ENCODE measurements at regions not wholly inside any gene's neighbourhood (a gene's known extent, or its start where the extent isn't known, plus 50 kb on each side); places are given as distances from the start of the nearest gene placed in this dataset.

DNA sequence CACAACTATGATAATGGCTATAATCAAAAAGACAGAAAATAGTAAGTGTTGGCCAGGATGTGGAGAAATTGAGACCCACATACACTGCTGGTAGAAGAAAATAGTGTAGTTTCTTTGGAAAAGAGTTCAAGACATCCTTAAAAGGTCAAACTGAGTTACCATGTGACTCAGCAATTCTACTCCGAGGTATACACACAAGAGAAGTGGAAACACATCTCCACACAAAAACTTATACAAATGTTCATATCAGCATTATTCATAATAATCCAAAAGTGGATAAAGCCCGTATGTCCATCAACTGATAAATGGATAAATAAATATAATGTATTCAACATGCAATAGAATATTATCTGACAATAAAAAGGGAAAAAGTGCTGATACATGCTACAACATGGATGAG lies 532.2 kb downstream of the NR2F1-AS1 start:
- DNase-seq, result no peak

DNA sequence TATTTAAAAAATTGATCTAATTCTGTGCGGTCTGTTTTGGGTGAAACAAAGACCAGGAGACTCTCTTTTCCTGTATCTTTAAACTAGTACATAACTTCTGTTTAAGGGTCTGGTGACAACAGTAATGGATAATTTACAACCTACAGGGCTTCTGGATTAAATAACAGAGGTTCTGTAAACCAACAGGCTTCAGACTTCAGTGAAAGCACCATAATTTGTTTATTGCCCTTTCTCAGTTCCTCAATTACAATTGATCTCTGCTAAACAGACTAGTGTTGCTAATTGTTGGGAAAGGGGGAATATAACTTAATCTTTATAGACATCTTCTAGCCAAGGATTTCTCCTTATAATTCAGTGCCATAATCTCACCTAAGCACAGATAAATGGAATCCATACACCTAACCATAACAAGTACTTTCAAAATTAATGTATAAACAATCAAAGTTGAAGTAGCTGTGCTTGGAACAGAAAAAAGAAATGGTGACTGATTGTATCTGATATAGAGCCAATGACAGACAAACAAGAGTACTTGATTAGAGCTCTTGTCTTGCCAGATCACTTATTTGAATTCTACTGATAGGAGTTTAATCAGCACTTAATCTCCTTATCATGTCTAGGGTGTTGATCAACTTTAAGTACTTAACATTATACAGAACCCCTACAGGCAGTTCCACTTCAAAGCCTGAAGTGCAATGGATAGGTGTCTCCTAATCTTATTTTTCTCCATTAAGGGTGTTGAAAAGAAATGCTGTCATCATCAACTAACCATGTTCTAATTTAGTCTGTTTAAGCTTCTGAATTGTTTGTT lies 536.0 kb downstream of the NR2F1-AS1 start:
- DNase-seq, result no peak

DNA sequence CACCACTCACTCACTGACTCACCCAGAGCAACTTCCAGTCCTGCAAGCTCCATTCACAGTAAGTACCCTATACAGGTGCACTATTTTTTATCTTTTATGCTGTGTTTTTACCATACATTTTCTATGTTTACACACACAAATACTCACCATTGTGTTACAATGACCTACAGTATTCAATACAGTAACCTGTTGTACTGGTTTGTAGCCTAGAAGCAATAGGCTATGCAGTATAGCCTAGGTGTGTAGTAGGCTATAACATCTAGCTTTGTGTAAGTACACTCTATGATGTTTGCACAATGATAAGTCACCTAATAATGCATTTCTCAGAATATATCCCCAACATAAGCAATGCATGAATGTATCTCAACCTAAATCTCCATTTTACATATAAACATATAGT lies 541.1 kb downstream of the NR2F1-AS1 start:
- DNase-seq, result no peak

DNA sequence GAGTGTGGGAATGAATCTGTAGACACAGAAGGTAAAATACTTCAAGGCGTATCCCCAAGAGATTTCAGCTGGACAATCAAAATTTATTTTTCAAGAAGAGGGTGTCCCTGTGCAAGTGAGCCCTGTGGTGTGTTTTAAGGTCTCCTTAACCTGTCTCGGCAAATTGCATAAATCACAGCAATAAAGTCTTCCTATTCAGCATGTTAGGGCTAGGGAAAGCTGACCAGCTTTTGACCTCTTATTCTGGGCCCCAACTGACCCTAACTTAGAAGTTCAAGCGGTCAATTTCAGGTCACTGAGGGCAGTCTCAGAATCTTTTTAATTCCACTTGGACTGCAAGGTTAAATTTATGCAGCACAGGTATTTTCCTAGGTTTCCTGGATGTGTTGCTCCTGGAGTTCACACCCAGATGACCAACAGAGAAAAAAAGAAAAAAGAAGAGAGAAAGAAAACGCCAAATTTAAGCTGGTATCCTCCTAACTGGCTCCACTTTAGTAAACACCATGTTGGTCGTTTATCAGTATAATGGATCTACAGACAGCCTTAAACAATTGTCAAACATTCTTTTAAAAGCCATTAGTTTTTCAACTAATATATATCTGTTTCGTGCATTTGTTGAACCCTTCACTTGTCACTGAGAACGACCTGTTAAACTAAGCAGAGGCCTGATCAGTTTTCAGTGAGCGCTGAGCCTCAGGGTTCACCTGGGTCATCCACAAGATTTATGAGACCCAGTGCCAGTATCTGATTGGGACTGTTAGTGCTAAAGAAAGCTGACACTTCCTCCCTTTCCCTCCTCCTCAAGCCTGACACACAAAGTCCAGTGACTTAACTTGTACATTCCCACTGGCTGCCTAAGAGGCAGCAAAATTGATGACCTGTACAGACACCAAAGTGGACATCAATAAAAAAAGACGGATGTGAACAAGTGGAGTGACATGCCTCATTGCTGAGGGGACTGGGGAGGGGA lies 546.1 kb downstream of the NR2F1-AS1 start:
- DNase-seq, result no peak

DNA sequence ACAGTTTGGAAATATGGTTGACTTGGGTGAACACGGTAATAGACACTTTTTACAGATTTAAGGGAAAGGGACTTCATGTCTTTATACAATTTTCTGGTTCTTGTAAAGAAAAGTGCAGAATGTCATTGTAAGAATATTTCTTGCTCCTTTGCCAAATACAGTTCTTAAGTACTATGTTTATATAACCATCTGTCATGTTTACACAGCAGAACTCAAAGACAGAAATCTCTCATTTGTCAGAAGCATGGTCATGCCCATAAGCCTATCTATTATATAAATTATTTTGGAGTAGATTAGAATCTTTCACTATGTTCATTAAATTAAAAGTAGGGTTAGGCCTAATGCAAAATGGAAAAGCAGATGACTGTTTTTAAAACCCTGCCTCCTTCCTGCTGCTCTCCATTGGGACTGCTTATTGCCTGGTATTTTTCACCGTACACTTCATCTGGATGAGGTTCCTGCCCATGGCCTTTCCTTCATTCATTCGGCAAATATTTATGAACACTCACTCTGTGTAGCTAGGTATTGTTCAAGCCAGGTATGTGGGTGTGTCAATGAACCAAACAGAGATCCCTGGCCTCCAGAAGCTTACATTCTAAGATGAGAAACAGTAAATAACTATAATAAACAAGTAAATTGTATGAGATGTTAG lies 558.1 kb downstream of the NR2F1-AS1 start:
- DNase-seq, result no peak

DNA sequence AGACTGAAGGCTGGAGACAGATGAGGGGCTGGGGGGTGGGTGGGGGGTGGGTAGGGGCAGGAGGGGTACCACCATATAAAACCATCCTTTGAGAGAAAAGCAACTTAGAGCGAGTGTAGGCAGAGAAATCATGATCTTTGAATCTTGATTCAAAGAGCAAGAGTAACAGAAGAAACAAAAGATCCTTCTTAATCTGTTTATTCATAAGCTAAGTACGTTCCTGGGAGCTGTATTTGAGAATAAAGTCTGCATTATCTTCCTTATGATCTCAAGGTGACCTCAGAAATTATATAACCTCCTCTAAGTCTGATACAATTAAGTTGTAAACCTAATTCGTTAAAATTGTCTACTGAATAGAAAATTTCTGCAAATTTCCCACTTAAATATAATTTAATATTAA lies 558.8 kb downstream of the NR2F1-AS1 start:
- DNase-seq, result no peak

DNA sequence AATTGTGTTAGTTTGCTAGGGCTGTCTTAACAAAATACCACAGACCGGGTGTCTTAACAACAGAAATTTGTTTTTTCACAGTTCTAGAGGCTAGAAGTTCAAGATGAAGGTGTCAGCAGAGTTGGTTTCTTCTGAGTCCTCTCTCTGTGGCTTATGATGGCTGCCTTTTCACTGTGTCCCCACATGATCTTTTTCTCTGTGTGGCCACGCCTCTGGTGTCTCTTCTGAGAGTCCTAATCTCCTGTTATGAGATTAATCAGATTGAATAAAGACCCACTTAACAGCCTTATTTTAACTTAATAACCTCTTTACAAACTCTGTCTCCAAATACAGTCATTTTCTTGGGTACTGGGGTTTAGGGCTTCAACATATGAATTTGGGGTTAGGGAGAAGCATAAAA lies 561.1 kb downstream of the NR2F1-AS1 start:
- no peak for DNase-seq

DNA sequence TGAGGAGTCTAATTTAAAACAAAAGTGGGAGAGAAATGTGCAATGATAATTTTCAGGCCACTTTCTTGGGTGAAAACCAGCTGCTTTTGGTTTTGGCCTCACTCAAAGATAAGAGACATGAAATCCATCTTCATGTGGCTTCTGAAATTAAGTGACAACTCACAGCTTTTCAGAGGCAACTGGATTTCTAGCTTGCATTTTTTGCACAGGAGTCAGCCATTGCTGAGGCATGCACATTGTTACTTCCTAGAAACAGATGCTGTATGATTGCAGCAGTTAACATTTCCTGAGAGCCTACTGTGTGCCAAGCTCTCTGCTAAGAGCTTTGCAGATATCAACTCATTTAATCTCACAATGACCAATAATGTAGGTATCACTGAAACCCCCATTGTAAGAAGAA lies 562.6 kb downstream of the NR2F1-AS1 start:
- DNase-seq, result no peak

DNA sequence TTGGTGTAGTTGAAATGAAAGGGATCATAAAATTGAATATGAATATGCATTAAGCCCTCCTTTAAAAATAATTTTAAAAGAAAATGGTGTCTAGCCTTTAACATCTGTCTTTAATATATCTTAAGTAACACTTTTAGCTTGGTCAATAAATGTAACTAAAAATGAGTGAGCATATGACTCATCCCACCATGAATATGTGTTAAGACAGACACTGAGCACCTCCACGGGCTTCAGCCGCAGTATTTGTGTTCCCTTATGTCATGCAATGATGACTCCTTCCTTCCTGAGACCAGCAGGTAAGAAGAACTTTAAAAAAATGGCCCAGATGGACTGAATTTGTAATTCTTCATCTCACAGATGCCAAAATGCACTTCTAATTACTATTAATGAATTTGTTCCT lies 563.2 kb downstream of the NR2F1-AS1 start:
- no peak for DNase-seq

DNA sequence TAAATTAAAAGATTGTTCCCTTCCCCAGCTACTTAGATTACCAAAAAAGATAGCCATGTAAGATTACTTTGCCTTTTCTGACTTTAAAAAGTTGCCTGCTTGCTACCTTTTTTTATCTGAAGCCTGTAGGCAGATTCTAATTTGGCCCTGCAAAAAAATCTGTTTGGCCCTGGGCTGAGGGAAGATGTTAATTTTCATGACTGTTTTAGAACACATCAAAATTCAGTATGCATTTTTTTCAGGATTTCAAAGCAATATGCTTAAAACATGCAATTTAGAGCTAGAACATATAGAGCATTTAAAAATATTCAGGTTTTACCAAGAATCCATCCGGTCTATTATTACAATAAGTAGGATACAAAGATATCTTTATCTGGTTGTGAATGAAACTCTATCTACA lies 563.6 kb downstream of the NR2F1-AS1 start:
- no peak for DNase-seq

DNA sequence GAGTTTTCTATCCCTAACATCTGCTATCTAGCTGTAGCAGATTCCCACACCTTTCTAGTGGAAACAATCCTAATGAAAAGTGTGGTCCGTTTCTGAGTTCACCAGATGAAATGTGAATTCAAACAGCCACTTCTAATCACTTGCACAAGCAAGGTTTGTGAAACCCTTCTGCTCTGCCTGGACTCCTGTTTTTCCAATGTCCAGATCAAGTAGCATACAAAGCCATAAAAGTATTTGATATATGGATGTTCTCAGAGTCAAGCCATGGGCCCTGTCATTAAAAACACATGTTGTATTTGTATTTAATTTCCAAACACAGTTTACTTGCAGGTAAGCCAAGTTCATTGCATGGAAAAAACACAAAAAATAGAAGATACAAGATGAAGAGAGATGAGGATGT lies 570.4 kb downstream of the NR2F1-AS1 start:
- DNase-seq, result no peak

DNA sequence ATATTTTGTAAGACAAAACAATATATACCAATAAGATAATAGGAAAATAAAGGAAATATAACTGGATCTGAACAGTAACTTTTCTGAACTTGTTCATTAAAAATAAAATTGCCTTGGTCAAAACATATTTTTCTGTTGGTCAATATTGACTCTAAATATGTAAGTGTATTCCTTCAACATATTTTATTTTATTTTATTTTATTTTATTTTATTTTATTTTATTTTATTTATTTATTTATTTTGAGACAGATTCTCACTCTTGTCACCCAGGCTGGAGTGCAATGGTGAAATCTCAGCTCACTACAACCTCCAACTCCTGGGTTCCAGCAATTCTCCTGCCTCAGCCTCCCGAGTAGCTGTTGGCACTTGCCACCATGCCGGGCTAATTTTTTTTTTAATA lies 571.0 kb downstream of the NR2F1-AS1 start:
- no peak for DNase-seq

DNA sequence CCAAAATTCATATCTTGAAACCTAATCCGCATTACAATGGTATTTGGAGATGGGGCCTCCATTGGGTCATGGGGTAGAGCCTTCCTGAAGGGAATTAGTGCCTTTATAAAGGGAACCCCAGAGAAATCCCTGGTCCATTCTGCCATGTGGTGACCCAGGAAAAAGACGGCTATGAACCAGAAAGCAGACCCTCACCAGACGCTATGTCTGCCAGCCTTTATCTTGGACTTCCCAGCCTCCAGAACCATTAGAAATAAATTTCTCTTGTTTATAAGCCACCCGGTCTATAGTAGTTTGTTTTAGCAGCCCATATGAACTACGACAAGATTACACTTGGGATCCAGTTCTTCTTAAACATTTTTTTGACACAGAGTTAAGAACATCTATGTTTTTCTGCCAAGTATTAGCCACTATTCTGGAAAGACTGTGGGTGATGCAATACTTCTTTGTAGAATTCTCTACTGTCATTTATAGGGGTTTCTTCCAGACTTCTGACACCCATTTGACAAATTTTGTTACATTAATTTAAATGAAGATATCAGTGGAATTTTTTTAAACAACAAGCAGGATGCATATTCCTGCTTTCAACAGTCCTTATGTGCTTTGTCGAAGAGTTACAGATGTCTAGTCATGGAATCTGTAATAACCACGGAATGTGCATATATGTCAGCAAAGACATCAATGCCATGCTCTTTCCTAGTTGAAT lies 572.4 kb downstream of the NR2F1-AS1 start:
- no peak for DNase-seq

DNA sequence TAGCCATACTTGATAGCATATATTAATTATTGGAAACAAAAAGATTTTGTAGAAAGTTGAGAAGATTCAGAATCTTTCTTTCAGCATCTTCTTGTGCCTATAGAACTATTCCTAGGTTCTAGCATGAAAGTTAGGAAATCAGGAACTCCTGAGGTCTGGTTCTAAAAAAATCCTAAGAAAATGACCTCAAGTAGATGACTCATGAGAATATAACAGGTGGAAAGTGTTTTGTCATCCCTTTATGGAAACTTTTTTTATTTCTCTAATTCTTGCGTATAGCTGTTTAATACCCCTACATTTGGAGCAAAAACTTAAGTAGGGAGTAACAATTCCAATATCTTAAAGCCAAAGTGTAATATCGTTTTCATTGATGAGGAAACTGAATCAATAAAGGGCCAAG lies 574.1 kb downstream of the NR2F1-AS1 start:
- no peak for DNase-seq

DNA sequence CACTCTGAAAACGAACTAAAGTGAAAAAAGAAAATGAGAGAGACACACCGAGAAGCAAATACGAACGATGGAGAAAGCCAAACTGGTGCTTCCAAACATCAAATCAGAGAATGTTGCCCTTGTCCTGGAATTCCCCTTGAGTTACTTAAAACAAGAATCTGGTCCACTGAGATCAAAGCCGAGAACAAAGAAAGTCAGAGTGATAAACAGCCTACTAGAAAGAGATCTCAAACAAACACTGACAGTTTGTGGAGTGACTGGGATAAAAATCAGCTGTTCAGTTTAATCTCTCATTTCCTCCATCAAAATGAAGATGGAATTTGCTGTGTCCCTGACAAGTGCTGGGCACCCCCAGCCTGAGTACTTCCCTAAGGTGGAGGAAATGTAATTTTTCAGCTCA lies 582.6 kb downstream of the NR2F1-AS1 start:
- no peak for DNase-seq

DNA sequence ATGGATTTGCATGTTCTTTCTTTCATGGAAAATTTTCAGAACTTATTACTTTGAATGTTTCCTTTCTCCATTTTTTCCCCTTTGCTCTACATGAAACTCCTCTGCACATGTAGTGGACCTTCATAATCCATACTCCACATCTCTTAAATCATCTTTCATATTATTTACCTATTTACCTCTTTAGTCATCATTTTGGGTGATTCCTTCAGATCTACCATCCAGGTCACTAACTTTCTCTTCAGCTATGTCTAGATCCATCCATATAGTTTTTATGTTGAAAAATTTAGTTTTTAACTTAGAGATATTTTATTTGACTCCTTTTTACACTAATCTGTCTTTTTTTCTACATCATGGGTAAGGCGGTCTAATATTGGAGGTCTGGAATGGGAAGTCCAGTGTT lies 586.6 kb downstream of the NR2F1-AS1 start:
- no peak for DNase-seq

DNA sequence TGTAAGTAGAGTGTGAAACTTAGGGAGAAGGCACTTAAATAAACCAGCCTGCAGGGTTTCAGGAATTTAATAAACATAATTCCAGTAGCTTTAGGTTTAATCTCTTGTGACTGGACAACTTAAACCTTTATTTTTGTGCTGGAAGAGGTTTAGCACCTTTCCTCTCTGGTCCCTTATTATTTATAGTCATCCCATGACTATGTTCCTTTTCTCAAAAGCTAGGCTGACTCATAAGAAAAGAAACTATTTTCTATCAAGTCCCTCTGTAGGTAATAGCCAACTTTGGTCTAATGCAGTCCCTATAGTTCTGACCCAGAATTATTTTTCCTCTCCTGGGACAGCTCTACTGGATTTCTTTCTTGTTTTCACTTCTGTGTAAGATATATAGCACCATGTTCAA lies 588.9 kb downstream of the NR2F1-AS1 start:
- DNase-seq, result no peak

DNA sequence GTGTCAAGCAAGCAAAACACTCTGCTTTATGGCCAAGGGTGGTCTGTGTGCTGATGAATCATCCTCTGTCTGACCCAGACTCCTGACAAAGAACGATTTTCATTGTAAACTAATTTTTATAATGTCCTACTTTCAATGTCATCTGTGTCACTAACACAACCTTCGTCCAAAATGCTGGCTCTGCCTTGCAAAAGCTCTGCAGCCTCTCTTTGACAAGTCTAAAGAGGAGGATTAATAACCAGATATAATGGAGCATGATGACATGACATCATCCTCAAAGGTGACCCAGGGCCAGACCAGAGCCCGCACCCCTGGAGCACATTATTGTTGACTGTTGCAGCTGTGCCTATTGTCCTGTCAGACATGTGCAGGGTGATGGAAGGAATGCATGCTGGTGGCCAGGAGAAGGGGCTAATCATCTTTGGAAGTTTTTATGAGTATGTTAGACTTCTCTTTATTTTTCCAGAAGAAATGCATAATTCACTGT lies 589.4 kb downstream of the NR2F1-AS1 start:
- DNase-seq, result peak; percentile 57 to 83

DNA sequence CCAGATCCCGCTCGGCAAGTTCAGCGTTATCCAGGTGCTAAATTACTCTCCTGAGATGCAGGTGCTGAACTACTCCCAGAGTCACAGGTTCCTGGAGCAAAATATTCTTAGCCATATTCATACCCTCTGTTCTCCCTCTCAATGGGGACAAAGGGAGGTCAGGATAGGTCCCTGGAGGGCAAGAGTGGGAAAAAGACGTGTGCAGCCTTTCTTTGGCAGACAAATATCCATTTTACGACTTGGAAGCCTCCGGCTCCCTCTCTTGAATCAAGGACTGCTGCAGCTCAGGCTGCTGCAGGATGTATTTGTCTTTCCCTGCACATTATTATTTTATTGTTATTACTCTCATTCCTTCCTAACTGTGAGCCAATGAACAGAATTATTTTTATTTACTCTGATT lies 590.2 kb downstream of the NR2F1-AS1 start:
- DNase-seq, result peak in 1 of 2 experiments; percentile 23

DNA sequence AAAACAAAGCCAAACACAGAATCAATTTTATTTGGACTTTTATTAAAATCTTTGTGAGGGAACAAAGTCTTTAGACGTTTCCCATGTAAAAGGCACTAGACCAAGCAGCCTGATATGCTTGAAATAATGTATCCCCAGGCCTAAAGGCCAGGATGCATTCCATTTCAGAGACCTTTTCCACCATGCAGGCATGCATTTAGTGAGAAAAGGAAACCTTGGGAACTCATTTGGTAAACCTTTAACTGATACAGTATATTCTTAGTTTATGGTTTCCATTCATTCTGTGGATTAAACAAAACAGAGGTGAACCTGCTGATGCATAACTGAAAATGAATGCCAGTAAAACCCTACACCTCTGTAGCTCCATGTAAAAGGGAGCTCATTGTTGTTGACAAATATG lies 600.0 kb downstream of the NR2F1-AS1 start:
- DNase-seq, result no peak

DNA sequence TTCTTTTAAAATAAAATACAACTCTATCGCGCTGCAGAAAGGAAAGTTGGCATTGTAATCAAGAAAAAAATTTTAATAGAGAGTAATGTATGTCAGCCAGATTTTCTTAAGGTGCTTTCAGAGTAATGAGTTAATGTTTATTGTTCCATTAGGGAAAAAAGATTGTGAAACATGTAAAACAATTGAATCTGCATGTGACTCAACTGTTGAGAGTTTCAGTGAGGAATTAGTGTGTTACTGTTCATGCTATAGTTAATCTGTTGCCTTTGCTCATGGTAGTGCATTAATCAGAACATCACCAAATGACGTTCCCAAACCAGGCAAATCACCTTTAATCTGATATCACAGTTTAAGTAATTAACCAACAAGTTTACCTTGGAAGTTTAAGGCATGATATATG lies 600.5 kb downstream of the NR2F1-AS1 start:
- no peak for DNase-seq

DNA sequence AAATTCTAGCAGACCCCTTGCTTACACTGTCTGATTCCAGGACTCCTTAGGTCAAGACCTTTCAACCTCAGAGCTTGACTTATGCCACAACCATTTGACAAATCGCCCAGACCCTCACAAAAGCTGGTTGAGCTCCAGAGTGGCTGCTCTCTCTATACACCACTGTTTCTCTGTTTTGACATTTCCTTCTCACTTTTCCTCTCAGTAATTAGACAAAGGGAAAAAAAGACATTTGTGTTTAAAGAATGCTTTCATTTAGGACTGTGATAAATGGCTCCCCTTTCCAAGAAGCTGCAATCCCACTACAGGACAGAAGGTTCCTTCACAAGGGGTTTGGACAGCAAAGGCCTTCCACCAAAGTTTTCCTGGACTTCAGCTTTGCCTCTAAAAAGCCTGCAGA lies 601.3 kb downstream of the NR2F1-AS1 start:
- no peak for DNase-seq
